ENCODE measurements at regions not wholly inside any gene's neighbourhood (a gene's known extent, or its start where the extent isn't known, plus 50 kb on each side); places are given as distances from the start of the nearest gene placed in this dataset.

DNA sequence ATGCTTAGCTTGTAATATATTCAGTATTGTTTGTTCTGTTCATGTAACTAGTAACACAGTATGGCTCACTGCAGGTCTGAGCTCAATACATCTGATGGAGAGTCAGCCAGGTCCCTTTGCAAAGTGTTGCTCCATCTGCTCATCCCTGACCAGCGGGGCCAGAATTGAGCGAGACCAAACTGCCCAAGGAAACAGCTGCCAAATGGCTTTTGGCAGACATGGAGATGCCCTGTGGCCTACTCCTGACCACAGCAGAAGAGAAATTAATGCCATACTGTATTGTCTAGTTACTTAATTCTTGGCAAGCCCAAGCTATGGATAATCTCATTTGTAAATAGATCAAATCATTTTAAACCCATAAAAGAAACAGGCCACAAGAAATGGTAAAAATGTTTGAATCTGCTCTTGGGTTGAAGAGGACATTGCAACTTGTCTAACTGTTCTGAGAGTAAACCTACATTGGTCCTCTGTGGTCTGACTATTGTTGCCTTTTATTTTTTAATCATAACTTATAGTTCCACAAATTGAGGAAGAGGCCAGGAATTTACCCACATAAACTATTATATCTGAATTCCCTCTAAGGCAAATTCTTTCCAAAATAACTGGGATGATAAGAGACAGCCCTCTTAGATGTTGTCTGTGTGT is 209.5 kb downstream of the EBLN2 start:
- H3K4ac ChIP-seq (ENCODE audit: low read depth, low read length), result no peak overlapping the region
- no peak overlapping the region for H2BK20ac ChIP-seq (ENCODE audit: low read depth, low read length, poor library complexity, severe bottlenecking)
- DNase-seq, result no peak
- Mint-ChIP-seq H3K4me1 (no peaks in the 10 kb centered on the region), H3K27ac (no peak overlapping the region), H3K4me3 (no peak overlapping the region), H3K27me3 (ENCODE audit: low read depth) (no peaks in the 10 kb centered on the region), H3K36me3 (ENCODE audit: insufficient read depth in 1 of 3, low read depth in 3 of 3) (no peaks in the 10 kb centered on the region), H3K9me3 (peaks cover 0 to 2% of the 10 kb centered on the region in 2 experiments; a peak in 1 of 5 replicates)
- no peak overlapping the region for H4K91ac ChIP-seq (ENCODE audit: insufficient read length, low read depth, low read length)
- no peak overlapping the region for H2BK15ac ChIP-seq (ENCODE audit: low read depth, low read length)
- H2AFZ ChIP-seq (ENCODE audit: low read length), result no peak overlapping the region
- H3K79me1 ChIP-seq (ENCODE audit: insufficient read depth, low read depth, low read length, poor library complexity, severe bottlenecking), result no peaks in the 10 kb centered on the region
- H3K9me3 ChIP-seq (ENCODE audit: control insufficient read depth, low read depth, low read length), result no peaks in the 10 kb centered on the region
- H4K8ac ChIP-seq (replicated peaks; ENCODE audit: insufficient read length, low read depth, low read length), result no peak overlapping the region
- no peak overlapping the region for H3K27ac ChIP-seq (ENCODE audit: insufficient read length, low read depth, low read length)
- H2BK5ac ChIP-seq (ENCODE audit: insufficient read length, low read length), result no peak overlapping the region
- H3K4me1 ChIP-seq (ENCODE audit: insufficient read depth, low read length), result no peaks in the 10 kb centered on the region
- H3K27me3 ChIP-seq (ENCODE audit: insufficient read depth, low read length), result no peaks in the 10 kb centered on the region
- H3K79me2 ChIP-seq (ENCODE audit: insufficient read depth, low read length), result no peaks in the 10 kb centered on the region
- H3K23ac ChIP-seq (ENCODE audit: insufficient read length, low read depth, low read length), result no peak overlapping the region
- H3K9ac ChIP-seq (ENCODE audit: extremely low read depth, insufficient read length, low read length), result no peak overlapping the region
- no peak overlapping the region for H3K4me2 ChIP-seq (ENCODE audit: insufficient read depth, insufficient read length, low read length)
- no CpG with 5 or more reads among the region's 2 CpGs for WGBS (ENCODE audit: extremely low coverage, insufficient read length, low lambda C conversion rate)
- H4K5ac ChIP-seq (ENCODE audit: insufficient read length, low read depth, low read length), result no peak overlapping the region
- no peak overlapping the region for H3T11ph ChIP-seq (ENCODE audit: low read length)
- H3K18ac ChIP-seq (ENCODE audit: insufficient read length, low read depth, low read length), result no peak overlapping the region
- H3K56ac ChIP-seq (ENCODE audit: insufficient read length, low read depth, low read length), result no peak overlapping the region
- H2AK5ac ChIP-seq (ENCODE audit: insufficient read length, low read length), result no peak overlapping the region
- TF ChIP-seq, protein P1, sequence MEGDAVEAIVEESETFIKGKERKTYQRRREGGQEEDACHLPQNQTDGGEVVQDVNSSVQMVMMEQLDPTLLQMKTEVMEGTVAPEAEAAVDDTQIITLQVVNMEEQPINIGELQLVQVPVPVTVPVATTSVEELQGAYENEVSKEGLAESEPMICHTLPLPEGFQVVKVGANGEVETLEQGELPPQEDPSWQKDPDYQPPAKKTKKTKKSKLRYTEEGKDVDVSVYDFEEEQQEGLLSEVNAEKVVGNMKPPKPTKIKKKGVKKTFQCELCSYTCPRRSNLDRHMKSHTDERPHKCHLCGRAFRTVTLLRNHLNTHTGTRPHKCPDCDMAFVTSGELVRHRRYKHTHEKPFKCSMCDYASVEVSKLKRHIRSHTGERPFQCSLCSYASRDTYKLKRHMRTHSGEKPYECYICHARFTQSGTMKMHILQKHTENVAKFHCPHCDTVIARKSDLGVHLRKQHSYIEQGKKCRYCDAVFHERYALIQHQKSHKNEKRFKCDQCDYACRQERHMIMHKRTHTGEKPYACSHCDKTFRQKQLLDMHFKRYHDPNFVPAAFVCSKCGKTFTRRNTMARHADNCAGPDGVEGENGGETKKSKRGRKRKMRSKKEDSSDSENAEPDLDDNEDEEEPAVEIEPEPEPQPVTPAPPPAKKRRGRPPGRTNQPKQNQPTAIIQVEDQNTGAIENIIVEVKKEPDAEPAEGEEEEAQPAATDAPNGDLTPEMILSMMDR (conservative IDR thresholded peaks at IDR 0.05), result no peak
- H3K23me2 ChIP-seq (ENCODE audit: insufficient read length, low read depth, low read length, poor library complexity, severe bottlenecking), result no peaks in the 10 kb centered on the region
- H2BK12ac ChIP-seq (ENCODE audit: insufficient read length, low read depth, low read length), result no peak overlapping the region
- H2BK120ac ChIP-seq (ENCODE audit: low read depth, low read length, poor library complexity, severe bottlenecking), result no peak overlapping the region
- no peak overlapping the region for H3K14ac ChIP-seq (ENCODE audit: insufficient read depth, low read length)
- H4K20me1 ChIP-seq (ENCODE audit: control insufficient read depth, insufficient read depth, insufficient read length), result no peaks in the 10 kb centered on the region
